ENCODE measurements at regions not wholly inside any gene's neighbourhood (a gene's known extent, or its start where the extent isn't known, plus 50 kb on each side); places are given as distances from the start of the nearest gene placed in this dataset.
"Not testable (repeated sequence)": the region's sequence is repeated elsewhere in the genome, so short reads cannot be mapped to it uniquely, and the experiment has no call there.

- DNase-seq (ENCODE audit: low spot score) (no peak), ATAC-seq (ENCODE audit: insufficient number of reproducible peaks, low FRiP score, low read depth) (no peak)
- Histone ChIP-seq H3K36me3 (no peaks in the 10 kb centered on the region), H3K4me1 (ENCODE audit: control insufficient read depth in 1 of 2, low read depth in 2 of 2) (no peaks in the 10 kb centered on the region), H3K27me3 (replicated peaks; ENCODE audit: insufficient read depth) (no peaks in the 10 kb centered on the region), H3K4me3 (no peak overlapping the region), H3K9me3 (no peaks in the 10 kb centered on the region), H3K27ac (no peak overlapping the region)
- no peak for TF ChIP-seq CTCF (IDR thresholded peaks at IDR 0.05)
These were observed 107.9 kb upstream of the PLEKHG1 start for GRCh38 chr6:150491811-150492172.

GRCh38 chr6:150492507-150492906, 107.2 kb upstream of the PLEKHG1 start:
- no peaks in the 10 kb centered on the region for H3K9me3 ChIP-seq
- no peak for ATAC-seq (ENCODE audit: insufficient number of reproducible peaks, low FRiP score, low read depth)
- no peak overlapping the region for H3K27ac ChIP-seq
- TF ChIP-seq CTCF (IDR thresholded peaks at IDR 0.05), result no peak
- H3K27me3 ChIP-seq (replicated peaks; ENCODE audit: insufficient read depth), result no peaks in the 10 kb centered on the region
- H3K36me3 ChIP-seq, result no peaks in the 10 kb centered on the region
- H3K4me3 ChIP-seq, result no peak overlapping the region
- H3K4me1 ChIP-seq (ENCODE audit: control insufficient read depth in 1 of 2, low read depth in 2 of 2), result no peaks in the 10 kb centered on the region
- DNase-seq (ENCODE audit: low spot score), result no peak

- no peaks in the 10 kb centered on the region for H3K36me3 ChIP-seq
- no peaks in the 10 kb centered on the region for H3K4me1 ChIP-seq (ENCODE audit: control insufficient read depth in 1 of 2, low read depth in 2 of 2)
- no peak overlapping the region for H3K4me3 ChIP-seq
- no peaks in the 10 kb centered on the region for H3K9me3 ChIP-seq
- no peaks in the 10 kb centered on the region for H3K27me3 ChIP-seq (replicated peaks; ENCODE audit: insufficient read depth)
- DNase-seq (ENCODE audit: low spot score) (no peak), ATAC-seq (ENCODE audit: insufficient number of reproducible peaks, low FRiP score, low read depth) (no peak)
- no peak overlapping the region for H3K27ac ChIP-seq
- TF ChIP-seq CTCF (IDR thresholded peaks at IDR 0.05), result no peak
These were observed 106.7 kb upstream of the PLEKHG1 start for GRCh38 chr6:150492941-150493340.

- not testable (repeated sequence) for H3K36me3 ChIP-seq; ATAC-seq (ENCODE audit: insufficient number of reproducible peaks, low FRiP score, low read depth); H3K9me3 ChIP-seq; H3K4me3 ChIP-seq; H3K27me3 ChIP-seq (replicated peaks; ENCODE audit: insufficient read depth); H3K27ac ChIP-seq; DNase-seq (ENCODE audit: low spot score); H3K4me1 ChIP-seq (ENCODE audit: control insufficient read depth in 1 of 2, low read depth in 2 of 2)
These were observed 106.1 kb upstream of the PLEKHG1 start for GRCh38 chr6:150493552-150493951.

GRCh38 chr6:150494241-150494640, 105.4 kb upstream of the PLEKHG1 start:
- H3K27me3 ChIP-seq (replicated peaks; ENCODE audit: insufficient read depth), result no peaks in the 10 kb centered on the region
- TF ChIP-seq CTCF (IDR thresholded peaks at IDR 0.05), result no peak
- H3K9me3 ChIP-seq, result no peaks in the 10 kb centered on the region
- DNase-seq (ENCODE audit: low spot score), result no peak
- H3K27ac ChIP-seq, result no peak overlapping the region
- H3K4me1 ChIP-seq (ENCODE audit: control insufficient read depth in 1 of 2, low read depth in 2 of 2), result no peaks in the 10 kb centered on the region
- ATAC-seq (ENCODE audit: insufficient number of reproducible peaks, low FRiP score, low read depth), result no peak
- no peak overlapping the region for H3K4me3 ChIP-seq
- no peaks in the 10 kb centered on the region for H3K36me3 ChIP-seq

- no peak for ATAC-seq (ENCODE audit: insufficient number of reproducible peaks, low FRiP score, low read depth)
- Histone ChIP-seq H3K9me3 (no peaks in the 10 kb centered on the region), H3K27me3 (replicated peaks; ENCODE audit: insufficient read depth) (no peaks in the 10 kb centered on the region), H3K27ac (no peak overlapping the region), H3K36me3 (no peaks in the 10 kb centered on the region), H3K4me3 (no peak overlapping the region), H3K4me1 (ENCODE audit: control insufficient read depth in 1 of 2, low read depth in 2 of 2) (no peaks in the 10 kb centered on the region)
- TF ChIP-seq CTCF (IDR thresholded peaks at IDR 0.05), result no peak
- no peak for DNase-seq (ENCODE audit: low spot score)
These were observed 104.6 kb upstream of the PLEKHG1 start for GRCh38 chr6:150495126-150495525.
